ENCODE measurements at regions not wholly inside any gene's neighbourhood (a gene's known extent, or its start where the extent isn't known, plus 50 kb on each side); places are given as distances from the start of the nearest gene placed in this dataset.

GRCh38 chr9:73011181-73011750 is 58.4 kb upstream of the ALDH1A1 start:
- DNase-seq: no peak

- DNase-seq: no peak
Measured at GRCh38 chr9:73009649-73010288, 56.9 kb upstream of the ALDH1A1 start.

GRCh38 chr9:73007966-73008672 is 55.3 kb upstream of the ALDH1A1 start:
- DNase-seq: no peak

- no peak for DNase-seq
Measured at GRCh38 chr9:73006986-73007385, 54.1 kb upstream of the ALDH1A1 start.
